Ishikawa (cell line): ENCODE measurements at regions not wholly inside any gene's neighbourhood (a gene's known extent, or its start where the extent isn't known, plus 50 kb on each side); places are given as distances from the start of the nearest gene placed in this dataset.

Experiments
- CEBPB ChIP-seq: IDR thresholded peaks from 2 replicates; pipeline ENCODE4 v1.6.1; 2012
- CREB1 ChIP-seq: IDR thresholded peaks from 2 replicates; pipeline ENCODE4 v1.6.1; 2012; ENCODE audit warnings: low read depth
- EGR1 ChIP-seq: IDR thresholded peaks from 2 replicates; pipeline ENCODE4 v1.6.1; 2012
- EP300 ChIP-seq: IDR thresholded peaks from 2 replicates; pipeline ENCODE4 v1.6.1; 2012; ENCODE audit warnings: borderline replicate concordance
- FOXM1 ChIP-seq: IDR thresholded peaks from 2 replicates; pipeline ENCODE4 v1.6.1; 2012; ENCODE audit warnings: low read depth, borderline replicate concordance
- NFIC ChIP-seq: IDR thresholded peaks from 2 replicates; pipeline ENCODE4 v1.6.1; 2012
- RAD21 ChIP-seq: IDR thresholded peaks from 2 replicates; pipeline ENCODE4 v1.6.1; 2012; ENCODE audit warnings: low read depth
- REST ChIP-seq: IDR thresholded peaks from 2 replicates; pipeline ENCODE4 v1.6.1; 2012; ENCODE audit warnings: low read depth, mild to moderate bottlenecking
- TAF1 ChIP-seq: IDR thresholded peaks from 2 replicates; pipeline ENCODE4 v1.6.1; 2012; ENCODE audit warnings: low read depth, mild to moderate bottlenecking
- TCF12 ChIP-seq: IDR thresholded peaks from 2 replicates; pipeline ENCODE4 v1.6.1; 2012; ENCODE audit warnings: low read depth
- TEAD4 ChIP-seq: IDR thresholded peaks from 2 replicates; pipeline ENCODE4 v1.6.1; 2012
- USF1 ChIP-seq: IDR thresholded peaks from 2 replicates; pipeline ENCODE4 v1.6.1; 2012
- YY1 ChIP-seq: IDR thresholded peaks from 2 replicates; pipeline ENCODE4 v1.6.1; 2012; ENCODE audit warnings: low read depth
- ZBTB7A ChIP-seq: IDR thresholded peaks from 2 replicates; pipeline ENCODE4 v1.6.1; 2012; ENCODE audit warnings: low read depth
- TF ChIP-seq, protein P1 (sequence below): IDR thresholded peaks from 2 replicates; pipeline ENCODE4 v1.6.1; 2012

- TF ChIP-seq CREB1 (no peak), CEBPB (no peak), EGR1 (no peak), YY1 (no peak), USF1 (no peak), FOXM1 (no peak), REST (no peak), ZBTB7A (no peak), RAD21 (no peak), TEAD4 (no peak), EP300 (no peak), TAF1 (no peak), NFIC (no peak), TCF12 (no peak)
- TF ChIP-seq, protein P1, sequence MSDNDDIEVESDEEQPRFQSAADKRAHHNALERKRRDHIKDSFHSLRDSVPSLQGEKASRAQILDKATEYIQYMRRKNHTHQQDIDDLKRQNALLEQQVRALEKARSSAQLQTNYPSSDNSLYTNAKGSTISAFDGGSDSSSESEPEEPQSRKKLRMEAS = no peak
These were observed 127.6 kb downstream of the ETAA1 start for GRCh38 chr2:67524777-67525176.

GRCh38 chr2:67526283-67526682 is 129.2 kb downstream of the ETAA1 start:
- TF ChIP-seq CEBPB (peak; percentile 86), RAD21 (no peak)

GRCh38 chr2:67528320-67528719 is 131.2 kb downstream of the ETAA1 start:
- TF ChIP-seq CREB1 (no peak), RAD21 (no peak), CEBPB (no peak), TEAD4 (no peak), NFIC (no peak), USF1 (no peak), TAF1 (no peak), TCF12 (no peak), EGR1 (no peak), ZBTB7A (no peak), EP300 (no peak), FOXM1 (no peak), YY1 (no peak), REST (no peak)
- TF ChIP-seq, protein P1 = no peak

- TF ChIP-seq CEBPB (no peak), TAF1 (no peak), NFIC (no peak), EGR1 (no peak), YY1 (no peak), EP300 (no peak), TEAD4 (no peak), REST (no peak), RAD21 (no peak), USF1 (no peak)
- TF ChIP-seq, protein P1 = no peak
These were observed 135.3 kb downstream of the ETAA1 start for GRCh38 chr2:67532387-67532786.
